T47D (cell line): ENCODE measurements at regions not wholly inside any gene's neighbourhood (a gene's known extent, or its start where the extent isn't known, plus 50 kb on each side); places are given as distances from the start of the nearest gene placed in this dataset.
"Not testable (repeated sequence)": the region's sequence is repeated elsewhere in the genome, so short reads cannot be mapped to it uniquely, and the experiment has no call there.

Source experiments
- DNase-seq, 2 experiments: peaks; one replicate each; pipeline versions ENCODE4 v3.0.0 to v3.0.0-alpha.2; 2011 to 2012; ENCODE audit warnings: low read depth in 1 of 2, low spot score in 1 of 2
- JUND ChIP-seq: IDR thresholded peaks from 2 replicates; pipeline ENCODE4 v1.6.1; 2012; ENCODE audit warnings: low read depth
- in situ Hi-C: cut with HindIII; loops from 2 replicates; pipeline ENCODE4 v1.10.0; 2016; ENCODE audit warnings: low sequenced_read_pairs, low pct_unique_long_range_greater_than_20kb

DNA sequence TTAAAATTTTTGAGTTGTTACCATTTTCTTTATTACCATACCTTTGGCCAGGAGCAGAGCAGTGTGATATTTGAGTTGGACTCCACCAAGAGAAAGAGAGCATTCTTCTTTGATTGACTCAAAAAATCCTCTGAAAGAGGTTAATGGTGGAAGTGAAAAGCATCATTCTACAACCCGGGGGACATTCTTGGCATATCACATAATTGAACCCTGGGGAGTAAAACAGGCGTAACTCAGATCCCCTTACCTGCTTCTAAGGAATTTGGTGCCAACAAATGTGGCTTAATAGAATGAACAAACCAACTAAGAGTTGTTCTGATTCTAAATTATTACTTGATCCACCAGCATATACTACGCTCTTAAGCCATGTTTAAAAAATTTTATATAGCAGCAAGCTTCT is 351.1 kb upstream of the DEPDC1 start:
- in situ Hi-C loops, result no loop called here
- no peak for TF ChIP-seq JUND
- DNase-seq, result no peak

DNA sequence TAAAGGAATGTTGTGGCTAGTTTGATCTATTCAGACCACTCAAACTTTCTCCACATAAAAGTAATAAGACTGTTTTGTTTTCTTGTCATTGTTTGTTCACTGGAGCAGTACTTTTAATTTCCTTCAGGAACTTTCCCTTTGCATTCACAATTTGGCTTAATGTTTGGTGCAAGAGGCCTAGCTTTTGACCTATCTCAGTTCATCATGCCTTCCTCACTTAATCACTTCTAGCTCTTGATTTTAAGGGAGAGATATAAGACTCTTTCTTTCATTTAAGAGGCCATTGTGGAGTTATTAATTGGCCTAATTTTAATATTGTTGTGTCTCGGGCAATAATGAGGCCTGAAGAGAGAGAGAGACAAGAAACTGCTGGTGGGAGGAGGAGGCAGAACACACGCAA is 371.7 kb upstream of the DEPDC1 start:
- no peak for TF ChIP-seq JUND
- no peak for DNase-seq
- in situ Hi-C loops, result no loop called here

DNA sequence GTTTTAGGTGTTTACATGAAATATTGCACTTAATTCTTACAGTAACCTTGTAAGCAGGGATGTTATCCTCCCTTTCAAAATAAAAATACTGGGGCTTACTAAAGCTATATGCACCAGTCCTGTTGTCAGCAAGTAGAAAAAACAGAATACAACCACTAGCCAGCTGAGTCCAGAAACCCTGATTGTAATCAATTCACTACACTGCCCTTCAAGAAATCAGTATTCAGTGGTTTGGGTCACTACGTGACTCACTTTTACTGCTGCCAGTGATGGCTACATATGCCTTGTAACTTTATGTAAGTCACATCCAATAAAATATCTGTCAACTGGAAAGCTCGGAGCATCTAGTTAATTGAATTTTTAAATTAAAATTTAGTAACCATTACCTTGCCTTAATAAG is 376.3 kb upstream of the DEPDC1 start:
- no peak for TF ChIP-seq JUND
- in situ Hi-C loops, result no loop called here
- no peak for DNase-seq

DNA sequence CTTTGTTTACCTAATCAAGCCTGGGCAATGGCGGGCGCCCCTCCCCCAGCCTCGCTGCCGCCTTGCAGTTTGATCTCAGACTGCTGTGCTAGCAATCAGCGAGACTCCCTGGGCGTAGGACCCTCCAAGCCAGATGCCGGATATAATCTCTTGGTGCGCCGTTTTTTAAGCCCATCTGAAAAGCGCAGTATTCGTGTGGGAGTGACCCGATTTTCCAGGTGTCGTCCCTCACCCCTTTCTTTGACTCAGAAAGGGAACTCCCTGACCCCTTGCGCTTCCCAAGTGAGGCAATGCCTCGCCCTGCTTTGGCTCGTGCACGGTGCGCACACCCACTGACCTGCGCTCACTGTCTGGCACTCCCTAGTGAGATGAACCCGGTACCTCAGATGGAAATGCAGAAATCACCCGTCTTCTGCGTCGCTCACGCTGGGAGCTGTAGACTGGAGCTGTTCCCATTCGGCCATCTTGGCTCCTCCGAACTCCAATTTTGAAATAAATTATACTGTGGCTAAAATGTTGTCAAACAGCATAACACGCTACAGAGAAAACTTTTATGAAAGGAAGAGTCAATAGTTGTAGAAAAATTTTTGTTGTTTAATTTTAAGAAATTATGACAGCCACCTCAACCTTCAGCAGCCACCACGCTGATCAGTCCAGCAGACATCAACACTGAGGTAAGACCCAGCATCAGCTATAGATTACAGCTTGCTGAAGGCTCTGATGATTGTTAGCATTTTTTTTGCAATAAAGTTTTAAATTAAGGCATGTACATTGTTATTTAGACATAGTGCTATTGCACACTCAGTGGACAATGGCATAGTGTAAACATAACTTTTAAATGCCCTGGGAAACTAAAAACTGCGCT is 384.7 kb upstream of the DEPDC1 start:
- in situ Hi-C loops, result not testable (repeated sequence)
- DNase-seq, result peak in 1 of 2 experiments; percentile 0

DNA sequence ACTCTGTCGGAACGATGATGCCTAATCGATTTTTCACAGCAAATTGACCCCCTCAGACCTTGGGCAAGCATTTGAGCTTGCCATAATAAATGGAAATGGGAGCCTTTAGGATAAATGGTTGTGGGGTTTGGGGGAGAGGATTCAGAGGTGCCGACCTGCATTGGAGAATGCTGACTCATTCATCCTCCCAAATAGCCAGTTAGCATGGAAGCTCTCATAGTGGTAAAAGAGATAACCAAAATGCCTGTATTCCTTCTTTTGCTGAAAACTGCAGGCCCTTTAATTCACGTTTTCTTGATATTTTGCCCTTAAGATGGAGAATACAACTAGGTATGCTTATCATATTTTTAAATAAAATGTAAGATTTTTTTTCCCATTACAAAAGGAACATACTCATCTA is 392.6 kb upstream of the DEPDC1 start:
- no peak for TF ChIP-seq JUND
- DNase-seq, result no peak
- in situ Hi-C loops, result no loop called here

DNA sequence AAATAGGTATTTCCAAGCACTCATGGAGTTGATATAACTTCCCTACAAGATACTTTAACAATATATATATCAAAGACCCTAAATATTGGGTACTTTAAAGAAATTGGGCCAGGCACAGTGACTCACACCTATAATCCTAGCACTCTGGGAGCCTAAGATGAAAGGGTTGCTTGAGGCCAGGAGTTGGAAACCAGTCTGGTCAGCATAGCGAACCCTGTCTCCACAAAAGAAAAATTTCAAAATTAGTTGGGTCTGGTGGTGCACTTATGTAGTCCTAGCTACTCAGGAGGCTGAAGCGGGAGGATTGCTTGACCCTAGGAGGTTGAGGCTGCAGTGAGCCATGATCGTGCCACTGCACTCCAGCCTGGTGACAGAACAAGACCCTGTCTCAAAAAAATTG is 393.9 kb upstream of the DEPDC1 start:
- no peak for DNase-seq
- in situ Hi-C loops, result no loop called here
- no peak for TF ChIP-seq JUND

DNA sequence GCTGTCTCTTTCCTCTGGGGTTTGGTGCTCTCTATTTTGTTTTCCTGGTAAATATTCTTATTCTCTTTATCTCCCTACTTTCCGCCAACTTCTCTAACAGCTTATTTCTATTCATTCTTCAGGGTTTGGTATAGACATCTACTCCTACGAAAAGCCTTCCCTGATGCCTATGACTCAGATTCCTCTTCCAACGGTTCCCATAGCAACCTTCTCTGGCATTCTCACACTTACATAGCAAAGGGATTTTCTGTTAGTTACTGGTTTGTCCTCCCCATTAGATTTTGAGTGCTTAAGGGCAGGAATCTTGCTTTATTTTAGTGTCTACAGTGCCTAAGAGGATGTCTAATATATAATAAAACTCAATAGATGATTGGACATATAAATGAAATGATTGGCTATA is 407.6 kb upstream of the DEPDC1 start:
- TF ChIP-seq JUND, result no peak
- in situ Hi-C loops, result no loop called here
- no peak for DNase-seq

DNA sequence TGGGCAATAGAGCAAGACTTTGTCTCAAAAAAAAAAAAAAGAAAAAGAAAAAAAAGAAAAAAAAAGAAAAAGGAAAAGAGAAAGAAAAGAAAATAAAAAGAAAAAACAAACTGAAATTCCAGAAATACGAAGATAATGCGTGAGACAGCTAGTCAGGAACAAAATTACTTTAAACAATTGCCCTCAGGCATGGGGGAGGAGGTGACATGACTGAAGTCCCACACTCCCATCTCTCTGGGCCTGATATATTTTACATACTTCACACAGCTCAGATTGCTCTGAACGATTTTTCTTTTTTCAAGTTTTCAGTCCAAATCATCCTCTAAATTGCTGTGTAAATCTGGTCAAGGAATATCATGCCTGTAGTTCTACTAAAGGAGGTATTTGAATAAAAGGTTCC is 409.5 kb upstream of the DEPDC1 start:
- no peak for DNase-seq
- in situ Hi-C loops, result no loop called here
- no peak for TF ChIP-seq JUND

DNA sequence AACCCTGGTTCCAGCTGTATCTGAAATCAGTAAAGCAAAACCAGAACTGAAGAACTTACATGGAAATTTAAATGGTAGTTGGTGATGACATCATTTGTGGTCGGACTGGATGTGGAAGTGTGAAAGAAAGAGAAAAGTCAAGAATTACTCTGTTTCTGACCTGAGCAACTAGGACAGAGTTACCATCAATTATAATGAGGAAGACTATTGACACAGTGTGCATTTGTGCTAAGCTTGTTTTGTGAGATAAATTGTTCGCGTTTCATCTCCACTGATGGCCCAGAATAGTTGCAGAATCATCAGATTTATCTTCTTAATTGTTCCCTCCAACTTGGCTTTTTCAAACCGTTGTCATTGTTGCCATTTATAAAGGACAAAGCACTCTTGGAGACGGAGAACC is 410.6 kb upstream of the DEPDC1 start:
- in situ Hi-C loops, result no loop called here
- no peak for DNase-seq
- TF ChIP-seq JUND, result no peak

DNA sequence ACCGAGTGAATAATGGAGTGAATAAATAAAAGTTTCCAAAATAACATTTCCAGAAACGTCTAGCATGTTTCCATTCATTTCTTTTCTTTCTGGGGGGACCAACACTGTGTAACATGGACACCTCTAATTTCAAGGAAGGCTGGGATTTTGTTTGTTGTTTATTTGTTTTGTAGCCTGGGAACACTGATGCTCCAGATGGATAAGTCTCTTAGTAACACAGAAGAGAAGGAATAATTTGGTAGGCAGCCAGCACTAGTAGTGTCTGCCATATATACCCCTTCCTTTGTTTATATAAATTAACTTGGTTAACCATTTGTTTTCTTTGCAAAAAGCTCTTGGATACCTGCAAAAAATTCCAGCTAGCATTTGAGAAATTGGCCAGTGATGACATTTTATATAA is 411.4 kb upstream of the DEPDC1 start:
- peak in 1 of 2 experiments; percentile 37 for DNase-seq
- in situ Hi-C loops, result no loop called here
- no peak for TF ChIP-seq JUND

DNA sequence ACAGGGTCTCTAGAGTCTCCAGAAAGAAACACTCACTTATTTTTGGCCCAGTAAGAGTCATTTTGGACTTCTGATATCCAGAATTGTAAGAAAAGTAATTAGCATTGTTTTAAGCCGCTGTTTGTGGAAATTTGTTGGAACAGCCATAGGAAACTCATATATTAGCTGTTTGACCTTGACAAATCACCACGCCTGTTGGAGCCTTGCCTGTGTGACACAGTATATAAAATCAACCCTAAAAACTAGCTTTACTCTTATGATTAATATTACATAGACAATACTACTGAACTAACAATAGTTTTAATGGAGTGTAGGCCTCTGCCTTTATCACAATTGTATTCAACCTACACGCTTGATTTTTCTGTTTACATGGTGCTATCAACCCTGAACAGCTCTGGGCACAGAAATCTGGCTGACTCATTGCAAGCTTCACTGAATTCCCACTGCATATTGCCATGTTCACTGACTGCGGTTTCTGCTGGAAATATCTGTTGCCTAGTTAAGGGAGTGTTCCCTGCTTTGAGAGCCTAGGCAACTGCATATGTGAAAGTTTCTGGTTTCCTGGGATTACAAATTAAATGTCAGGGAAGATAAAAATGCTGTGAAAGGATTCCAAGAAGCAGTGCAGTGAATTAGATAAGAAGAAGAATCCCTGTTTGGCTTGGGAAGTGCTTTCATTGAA is 419.5 kb upstream of the DEPDC1 start:
- in situ Hi-C loops, result no loop called here
- no peak for TF ChIP-seq JUND
- no peak for DNase-seq

DNA sequence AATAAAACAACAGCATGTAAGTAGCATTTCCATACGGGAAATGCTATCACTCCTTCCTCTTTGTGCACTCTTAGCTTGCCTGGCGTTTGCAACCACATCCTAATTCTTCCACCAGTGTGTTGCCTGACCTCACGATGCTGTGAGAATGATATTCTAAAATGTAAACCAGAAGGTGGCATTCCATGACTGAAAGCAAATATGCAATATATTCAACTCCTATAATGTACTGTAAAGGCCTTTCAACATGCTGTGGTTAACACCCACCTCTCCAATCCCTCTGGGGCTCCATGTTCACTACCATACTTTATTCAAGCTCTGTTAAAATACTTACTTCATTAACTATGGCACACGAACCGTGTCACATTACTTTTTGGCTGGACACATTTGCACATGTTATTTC is 420.6 kb upstream of the DEPDC1 start:
- no peak for TF ChIP-seq JUND
- in situ Hi-C loops, result no loop called here
- no peak for DNase-seq

DNA sequence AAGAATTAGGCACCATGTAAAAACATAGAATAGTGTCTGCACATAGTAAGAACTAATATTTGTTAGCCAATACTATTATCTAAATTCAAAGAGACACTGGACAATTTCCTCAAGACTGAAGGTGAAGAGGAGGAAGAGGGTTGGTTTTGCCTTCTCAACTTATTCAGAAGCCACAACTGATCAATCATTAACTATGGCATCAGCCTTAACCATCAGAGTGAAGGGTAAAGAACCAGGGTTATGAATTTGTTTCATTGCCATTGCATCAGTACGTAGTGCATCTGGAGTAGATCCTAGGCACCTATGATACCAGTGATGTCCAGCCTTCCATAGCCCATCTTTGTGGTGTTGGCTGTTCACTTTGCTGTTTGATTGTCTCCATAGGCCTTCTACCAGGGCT is 421.7 kb upstream of the DEPDC1 start:
- no peak for DNase-seq
- no peak for TF ChIP-seq JUND
- in situ Hi-C loops, result no loop called here
